ENCODE measurements at regions not wholly inside any gene's neighbourhood (a gene's known extent, or its start where the extent isn't known, plus 50 kb on each side); places are given as distances from the start of the nearest gene placed in this dataset.

- no peak for TF ChIP-seq CTCF (IDR thresholded peaks at IDR 0.05; ENCODE audit: low read depth, low read length)
- no peak for DNase-seq (ENCODE audit: low read depth in 2 of 2)
Observed at GRCh38 chr2:88250404-88250803, 80.3 kb downstream of the THNSL2 start.

GRCh38 chr2:88248280-88248828 is 78.2 kb downstream of the THNSL2 start:
- DNase-seq (ENCODE audit: low read depth in 2 of 2), result no peak
- TF ChIP-seq CTCF (IDR thresholded peaks at IDR 0.05; ENCODE audit: low read depth, low read length), result no peak
- H3K4me3 ChIP-seq (replicated peaks in 1 of 2; ENCODE audit: low read depth in 2 of 2, low read length in 2 of 2), result no peak overlapping the region

More at GRCh38 chr2:88250404-88250803, 80.3 kb downstream of the THNSL2 start:
- H3K4me3 ChIP-seq (replicated peaks in 1 of 2; ENCODE audit: low read depth in 2 of 2, low read length in 2 of 2), result no peak overlapping the region

- TF ChIP-seq CTCF (IDR thresholded peaks at IDR 0.05; ENCODE audit: low read depth, low read length), result no peak
- H3K4me3 ChIP-seq (replicated peaks in 1 of 2; ENCODE audit: low read depth in 2 of 2, low read length in 2 of 2), result no peak overlapping the region
- DNase-seq (ENCODE audit: low read depth in 2 of 2), result no peak
Observed at GRCh38 chr2:88247531-88247930, 77.4 kb downstream of the THNSL2 start.

GRCh38 chr2:88245109-88245508 is 75.0 kb downstream of the THNSL2 start:
- TF ChIP-seq CTCF (IDR thresholded peaks at IDR 0.05; ENCODE audit: low read depth, low read length), result no peak
- DNase-seq (ENCODE audit: low read depth in 2 of 2), result no peak
- H3K4me3 ChIP-seq (replicated peaks in 1 of 2; ENCODE audit: low read depth in 2 of 2, low read length in 2 of 2), result no peak overlapping the region

GRCh38 chr2:88239781-88240180 is 69.6 kb downstream of the THNSL2 start:
- no peak for DNase-seq (ENCODE audit: low read depth in 2 of 2)
- H3K4me3 ChIP-seq (replicated peaks in 1 of 2; ENCODE audit: low read depth in 2 of 2, low read length in 2 of 2), result no peak overlapping the region
- TF ChIP-seq CTCF (IDR thresholded peaks at IDR 0.05; ENCODE audit: low read depth, low read length), result no peak

GRCh38 chr2:88236666-88237065 is 66.5 kb downstream of the THNSL2 start:
- no peak for DNase-seq (ENCODE audit: low read depth in 2 of 2)
- no peak overlapping the region for H3K4me3 ChIP-seq (replicated peaks in 1 of 2; ENCODE audit: low read depth in 2 of 2, low read length in 2 of 2)
- no peak for TF ChIP-seq CTCF (IDR thresholded peaks at IDR 0.05; ENCODE audit: low read depth, low read length)

Data from cardiac fibroblast (primary cell).